SHP77 treated with DMSO at 0.1 percent for 48 hours (cell line): ENCODE measurements at regions not wholly inside any gene's neighbourhood (a gene's known extent, or its start where the extent isn't known, plus 50 kb on each side); places are given as distances from the start of the nearest gene placed in this dataset.

Experiments
- DNase-seq: peaks from one replicate; lab custom pipeline; 2025; lab: John Stamatoyannopoulos, UW

DNA sequence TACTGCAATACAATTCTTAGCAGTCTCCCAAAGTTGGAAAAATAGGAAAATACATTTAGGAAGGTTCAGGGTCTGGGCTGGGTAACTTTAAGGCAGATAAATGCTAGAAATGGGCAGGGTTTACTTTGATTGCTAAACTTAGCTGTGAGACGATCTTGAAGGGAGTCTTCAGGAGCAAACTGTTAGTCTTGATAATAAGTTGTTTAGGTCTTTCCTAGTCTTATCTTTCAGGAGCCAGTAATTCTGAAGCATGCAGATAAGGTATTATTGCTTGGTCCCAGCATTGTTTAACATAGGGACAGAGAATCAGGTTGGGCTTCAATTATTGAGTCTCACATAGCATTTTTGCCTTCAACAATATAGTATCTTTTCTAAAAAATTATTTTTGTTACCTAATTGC is 262.4 kb upstream of the MIR17HG start:
- no peak for DNase-seq

DNA sequence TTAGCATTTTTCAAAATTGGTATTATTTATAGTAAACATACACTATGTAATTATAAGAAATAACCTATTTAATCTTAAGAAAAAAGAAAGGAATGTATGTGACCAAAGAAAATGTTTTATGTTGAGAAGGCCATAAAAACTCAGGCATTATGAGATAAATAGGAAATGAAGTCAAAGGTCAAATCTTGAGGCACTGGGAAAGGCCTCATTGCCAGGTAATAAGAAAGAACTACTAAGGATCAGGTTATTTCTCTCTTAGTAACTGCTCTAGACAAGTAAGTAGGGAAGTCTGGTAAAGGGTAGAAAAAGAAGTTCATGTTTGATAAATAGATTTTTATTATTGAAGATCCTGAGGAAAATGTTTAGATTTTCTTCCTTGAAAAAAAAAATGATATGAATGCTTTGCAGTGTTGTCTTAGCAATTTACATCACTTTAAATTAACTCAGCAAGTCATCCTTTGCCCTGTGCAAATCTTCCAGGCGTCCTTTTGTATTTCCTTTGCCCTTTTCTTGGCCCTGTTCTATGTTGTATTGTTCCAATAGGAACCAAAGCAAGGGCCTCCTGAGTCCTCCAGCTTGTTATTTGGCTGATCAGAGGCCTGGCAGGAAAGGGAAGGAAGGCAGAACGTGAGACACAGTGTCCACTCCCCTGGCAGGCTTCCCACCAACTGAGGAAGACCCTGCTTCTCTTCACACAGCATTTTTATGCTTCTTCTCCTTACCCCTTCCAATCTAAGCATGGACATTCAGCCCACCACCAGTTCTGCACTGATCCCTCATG is 260.4 kb upstream of the MIR17HG start:
- no peak for DNase-seq

DNA sequence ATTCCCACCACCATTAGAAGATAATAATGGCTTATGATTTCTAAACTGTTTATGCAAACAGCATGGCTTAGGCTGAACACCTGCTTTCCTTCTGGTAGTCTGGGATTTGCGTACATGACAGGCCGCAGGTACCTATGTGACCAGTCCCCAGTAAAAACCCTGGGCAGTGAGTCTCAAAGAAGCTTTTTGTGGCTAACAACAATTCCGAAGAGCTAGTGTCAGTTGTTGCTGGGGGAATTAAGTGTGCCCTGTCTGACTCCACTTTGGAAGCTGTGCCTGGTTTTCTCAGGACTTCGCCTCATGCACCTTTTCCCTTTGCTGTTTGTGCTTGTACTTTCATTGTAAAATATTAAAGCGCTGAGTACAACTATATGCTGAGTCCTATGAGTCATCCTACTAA is 250.2 kb upstream of the MIR17HG start:
- DNase-seq = no peak

DNA sequence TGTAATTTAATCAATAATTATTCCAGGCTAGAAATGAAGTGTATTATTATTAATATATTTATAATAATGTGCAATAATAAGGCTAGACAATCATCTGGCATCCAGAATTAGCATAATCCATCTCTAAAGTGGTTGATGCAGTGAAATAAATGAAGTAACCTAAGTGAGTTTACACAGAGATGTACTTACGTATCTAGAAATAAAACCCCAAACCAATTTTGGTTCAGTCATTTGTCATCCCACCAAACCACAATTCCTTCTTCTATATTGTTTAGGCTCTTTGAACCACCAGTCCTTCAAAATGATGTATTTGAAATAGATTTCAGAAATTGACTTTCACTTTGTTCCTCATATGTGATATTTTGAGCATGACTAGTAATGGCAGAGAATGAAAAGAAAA is 247.6 kb upstream of the MIR17HG start:
- no peak for DNase-seq

DNA sequence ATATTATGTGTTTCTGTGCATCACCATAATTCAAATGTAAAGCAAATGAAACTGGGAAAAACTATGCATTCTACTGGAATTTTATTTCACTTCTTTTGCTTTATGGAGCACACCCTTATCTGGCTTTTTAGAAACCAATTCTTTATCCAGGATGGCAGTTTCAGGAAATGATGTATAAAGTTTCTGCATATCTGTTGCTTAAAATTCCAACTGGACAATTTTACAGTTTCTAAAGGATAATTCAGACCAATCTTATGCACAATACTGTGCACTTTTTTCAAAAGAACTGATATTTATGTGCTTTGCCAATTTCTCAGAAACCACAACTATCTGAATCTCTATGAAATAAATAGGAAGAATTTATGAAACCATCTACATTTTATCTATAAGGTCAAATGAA is 246.5 kb upstream of the MIR17HG start:
- DNase-seq = no peak

DNA sequence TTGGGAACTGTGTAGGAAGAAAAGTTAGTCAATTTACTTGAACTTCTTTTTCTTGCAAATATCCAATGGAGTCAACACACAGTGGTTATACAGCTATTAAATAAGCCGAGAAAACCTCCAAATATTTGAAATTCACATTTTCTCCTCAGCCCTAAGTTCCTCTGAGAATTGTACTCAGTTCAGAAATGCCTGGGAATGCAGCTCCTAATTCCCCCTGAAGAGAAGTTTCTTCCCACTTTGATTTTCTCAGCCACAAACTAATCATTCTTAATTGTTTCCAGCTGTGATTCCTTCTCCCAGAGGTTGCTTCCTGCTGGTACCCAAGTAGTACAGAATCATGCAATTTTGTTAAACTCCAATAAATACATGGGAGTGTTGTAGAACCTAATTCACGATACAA is 246.1 kb upstream of the MIR17HG start:
- no peak for DNase-seq

DNA sequence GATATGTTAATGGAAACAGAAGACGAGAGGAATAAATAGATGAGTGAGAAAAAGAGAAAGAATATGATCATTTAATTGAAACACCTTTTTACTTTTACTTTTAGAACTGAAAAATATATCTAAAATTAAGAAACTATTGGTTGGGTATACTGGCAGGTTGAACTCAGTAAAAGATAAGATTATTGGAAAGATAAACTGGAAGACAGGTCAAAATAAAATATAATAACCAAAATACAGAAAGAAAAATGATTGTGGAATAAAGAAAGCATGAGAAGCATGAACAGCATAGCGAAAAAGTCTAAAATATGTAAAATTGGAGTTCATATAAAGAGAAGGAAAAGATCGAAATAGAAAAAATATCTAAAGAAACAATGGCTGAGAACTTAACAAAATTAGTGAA is 242.2 kb upstream of the MIR17HG start:
- DNase-seq = no peak

DNA sequence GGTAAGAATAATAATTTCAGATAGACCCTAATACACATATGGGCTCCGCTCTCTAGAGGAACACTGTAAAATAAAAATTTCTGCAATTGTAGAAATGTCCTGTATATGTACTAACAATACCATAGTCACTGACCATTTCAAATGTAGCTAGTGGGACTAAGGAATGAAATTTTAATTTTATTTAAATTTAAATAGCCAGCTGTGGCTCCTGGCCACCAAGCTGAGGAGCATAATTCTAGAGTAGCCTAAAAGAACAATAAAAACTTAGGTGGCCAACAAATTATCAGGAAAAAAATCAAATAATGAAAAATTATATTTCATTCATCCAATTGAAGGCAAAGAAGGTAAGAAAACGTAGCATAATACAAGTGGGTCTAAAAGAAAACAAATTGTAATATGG is 240.9 kb upstream of the MIR17HG start:
- DNase-seq = no peak

DNA sequence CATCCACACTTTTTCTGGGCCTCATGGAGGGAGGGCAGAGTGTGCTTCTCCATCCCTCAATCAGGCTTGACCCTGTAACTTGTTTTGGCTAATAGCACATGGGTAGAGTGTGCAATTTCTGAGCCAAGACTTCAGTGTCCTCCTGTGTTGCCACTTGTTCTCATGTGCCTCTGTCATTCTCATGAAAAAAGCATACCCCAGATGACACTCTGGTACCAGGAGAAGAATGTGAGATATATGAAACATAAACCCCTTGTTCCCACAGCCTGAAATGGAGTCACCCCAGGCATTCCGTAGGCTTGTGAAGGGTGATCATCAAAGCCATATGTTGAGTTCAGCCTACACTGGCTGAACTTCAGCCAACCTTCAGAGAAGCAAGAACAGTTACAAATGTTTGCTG is 239.2 kb upstream of the MIR17HG start:
- DNase-seq = no peak

DNA sequence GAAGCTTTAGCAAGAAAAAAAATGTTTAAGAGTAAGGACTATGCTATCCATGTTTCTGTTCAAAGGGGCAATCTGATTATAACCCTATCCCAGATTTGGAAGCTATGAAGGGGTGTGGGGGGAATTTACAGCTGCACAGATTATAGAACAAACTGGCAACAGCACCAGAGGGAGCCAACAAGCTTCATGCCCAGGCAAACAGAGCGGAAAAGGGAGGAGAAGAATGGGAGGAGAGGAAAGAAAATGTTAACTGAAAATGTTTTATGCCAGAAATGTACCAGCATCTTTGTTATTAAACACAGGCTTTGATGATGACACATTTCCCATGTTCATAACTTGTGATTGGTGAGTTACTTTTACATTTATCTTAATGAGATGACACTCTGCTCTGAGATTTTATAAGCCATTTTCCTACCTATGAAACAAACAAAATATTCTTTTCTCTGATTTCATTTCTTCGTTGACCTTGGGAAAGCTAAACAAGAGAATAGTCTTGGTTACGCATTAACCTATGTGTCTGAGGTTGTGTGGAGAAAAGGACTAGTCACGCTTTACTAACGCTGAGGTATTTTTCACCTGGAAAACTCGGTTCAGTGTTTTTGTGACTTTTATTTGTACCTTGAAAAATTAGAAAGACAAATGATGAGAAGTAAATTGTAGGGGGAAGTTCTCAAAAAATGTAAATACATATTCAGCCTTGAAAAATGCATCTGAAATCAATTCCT is 235.8 kb upstream of the MIR17HG start:
- no peak for DNase-seq

DNA sequence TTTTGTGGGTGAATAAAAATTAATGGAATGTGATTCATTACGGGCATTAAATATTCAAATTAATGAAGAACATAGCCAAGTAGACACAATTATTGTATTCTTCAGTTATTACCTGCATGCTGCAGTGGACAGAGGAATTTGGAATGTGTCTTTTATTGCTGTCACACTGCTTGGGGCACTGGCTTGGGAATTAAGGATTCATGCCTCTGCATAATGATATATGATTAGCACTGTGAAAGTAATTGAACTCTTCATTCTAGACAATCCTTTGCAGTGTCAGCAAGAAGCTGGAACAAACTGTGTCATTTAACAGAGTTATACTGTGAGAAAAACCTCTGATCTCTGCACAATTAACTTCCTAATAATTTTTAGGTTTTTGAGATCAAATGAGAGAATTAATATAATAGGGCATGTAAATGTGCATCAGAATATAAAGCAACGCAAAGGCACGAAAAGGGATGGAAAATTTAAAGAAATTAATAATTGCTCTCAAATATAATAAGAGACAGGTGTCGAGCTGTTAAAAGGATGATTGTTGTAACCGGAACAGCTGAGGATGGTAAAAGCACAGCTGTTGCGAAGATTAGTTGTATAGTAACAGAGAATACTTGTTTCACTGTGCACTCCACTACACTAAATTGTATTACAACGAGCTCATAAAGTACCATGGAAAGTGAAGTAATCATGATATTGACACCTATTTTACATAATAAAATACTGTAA is 235.1 kb upstream of the MIR17HG start:
- DNase-seq = no peak

DNA sequence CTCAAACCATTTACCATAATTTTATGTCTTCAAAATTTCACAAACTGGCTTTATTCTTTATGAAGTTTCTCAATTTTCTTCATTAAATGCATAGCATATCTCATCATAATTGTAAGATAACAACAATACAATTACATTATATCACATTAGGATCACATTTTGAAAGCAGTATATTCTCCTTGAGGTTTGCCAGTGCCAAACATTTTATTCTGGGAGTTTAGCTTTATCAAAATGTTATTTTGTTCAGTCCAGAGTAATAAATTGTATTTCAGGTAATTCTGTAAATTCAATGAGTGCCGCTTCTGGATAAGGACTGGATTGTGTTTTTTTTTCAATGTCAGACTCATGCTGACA is 234.6 kb upstream of the MIR17HG start:
- no peak for DNase-seq

DNA sequence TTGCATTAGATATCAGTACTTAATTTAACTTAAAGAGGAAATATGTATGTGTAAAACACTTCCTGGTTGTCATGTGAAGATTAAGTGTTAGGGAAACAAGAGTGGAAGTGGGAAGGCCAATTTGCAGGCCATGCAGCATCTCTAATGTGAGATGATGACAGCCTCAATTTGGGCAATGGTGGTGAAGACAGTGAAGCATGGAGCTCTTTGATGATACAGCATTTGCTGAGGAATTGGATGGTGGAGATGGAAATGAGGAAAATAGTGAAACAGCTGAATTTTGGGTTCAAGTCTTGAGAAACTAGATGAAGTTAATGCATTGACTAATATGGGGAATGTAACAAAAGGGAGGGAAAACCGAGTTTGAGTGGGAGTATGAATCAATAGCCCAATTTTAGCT is 231.7 kb upstream of the MIR17HG start:
- no peak for DNase-seq

DNA sequence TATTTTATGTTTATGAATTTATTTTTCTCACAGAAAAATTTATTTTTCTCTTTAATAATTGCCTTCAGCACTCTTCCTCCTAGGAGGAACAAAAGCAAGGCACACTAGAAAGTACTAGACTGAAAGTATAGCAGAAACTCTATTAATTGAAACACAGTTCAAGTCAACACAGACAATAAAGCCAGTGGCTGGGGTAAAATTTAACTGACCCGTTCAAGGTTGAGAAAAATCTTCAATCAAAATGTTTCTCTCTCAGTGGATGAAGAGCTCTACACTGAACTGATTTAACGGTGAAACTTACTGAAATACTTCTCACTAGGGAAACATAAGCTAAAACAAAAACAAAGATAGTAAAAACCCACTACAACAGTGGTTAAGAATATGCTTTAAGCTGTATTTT is 230.1 kb upstream of the MIR17HG start:
- no peak for DNase-seq

DNA sequence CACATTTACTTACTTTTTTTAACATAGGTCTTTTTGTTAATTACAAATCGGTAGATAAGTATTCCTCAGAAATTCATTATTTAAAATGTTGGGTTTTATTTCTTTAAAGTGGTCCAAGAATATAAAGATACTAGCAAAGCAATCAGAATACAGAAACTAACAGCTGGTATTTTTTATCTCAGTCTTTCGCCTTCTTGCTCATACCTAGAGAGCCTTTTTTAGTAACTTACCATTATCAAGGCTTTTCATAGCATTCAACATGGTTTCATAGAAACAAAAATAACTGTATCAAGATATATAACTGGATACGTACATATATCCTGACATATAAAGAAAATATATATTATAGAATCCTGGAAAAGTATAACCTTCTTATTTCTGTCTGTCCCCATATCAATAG is 227.8 kb upstream of the MIR17HG start:
- no peak for DNase-seq

DNA sequence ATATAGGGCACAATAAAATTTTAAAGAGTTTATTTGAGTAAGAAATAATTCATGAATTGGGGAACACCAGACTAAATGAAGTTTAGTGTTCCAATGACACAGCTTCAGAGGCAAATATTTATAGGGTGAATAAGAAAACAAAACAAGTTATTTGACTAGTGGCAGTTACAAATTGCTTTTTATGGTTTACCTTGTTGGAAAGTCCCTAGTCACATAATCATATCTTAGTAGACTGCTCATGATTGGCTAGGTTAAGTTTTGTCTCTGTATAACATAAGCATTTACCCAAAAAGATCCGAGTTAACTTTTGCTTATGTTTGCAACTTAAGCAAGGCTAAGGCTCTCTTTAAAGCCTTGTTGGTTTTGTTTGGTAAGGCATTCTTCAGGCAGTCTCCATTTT is 224.7 kb upstream of the MIR17HG start:
- no peak for DNase-seq

DNA sequence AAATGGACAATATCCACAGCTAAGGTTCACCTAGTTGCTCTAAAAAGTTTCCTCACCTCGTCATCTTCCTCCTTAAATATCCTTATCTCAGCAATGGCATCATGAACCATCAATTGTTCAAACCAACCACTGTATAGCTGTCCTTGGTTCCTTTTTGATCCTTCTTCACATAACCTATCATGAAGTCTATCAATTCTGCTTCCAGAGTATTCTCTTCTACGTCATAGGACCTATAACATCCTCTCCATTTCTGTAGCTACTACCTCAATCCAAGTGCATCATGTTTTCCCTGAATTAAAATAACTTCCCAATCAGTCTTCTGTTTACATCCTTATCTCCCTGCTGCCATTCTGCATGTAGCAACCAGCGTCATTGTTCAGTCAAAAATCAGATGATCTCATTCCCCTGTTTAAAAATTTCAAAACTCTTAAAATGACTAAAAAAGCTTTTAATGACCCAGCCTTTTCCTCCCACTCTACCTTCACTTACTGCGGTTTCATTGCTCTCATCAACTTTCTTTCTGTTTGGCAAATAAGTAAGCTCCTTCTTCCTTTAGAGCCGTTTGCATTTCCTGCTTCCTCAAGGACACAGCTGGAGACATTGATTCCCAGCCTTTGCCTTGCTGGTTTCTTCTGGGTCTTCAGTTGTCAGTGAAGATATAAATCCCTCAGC is 223.9 kb upstream of the MIR17HG start:
- no peak for DNase-seq

DNA sequence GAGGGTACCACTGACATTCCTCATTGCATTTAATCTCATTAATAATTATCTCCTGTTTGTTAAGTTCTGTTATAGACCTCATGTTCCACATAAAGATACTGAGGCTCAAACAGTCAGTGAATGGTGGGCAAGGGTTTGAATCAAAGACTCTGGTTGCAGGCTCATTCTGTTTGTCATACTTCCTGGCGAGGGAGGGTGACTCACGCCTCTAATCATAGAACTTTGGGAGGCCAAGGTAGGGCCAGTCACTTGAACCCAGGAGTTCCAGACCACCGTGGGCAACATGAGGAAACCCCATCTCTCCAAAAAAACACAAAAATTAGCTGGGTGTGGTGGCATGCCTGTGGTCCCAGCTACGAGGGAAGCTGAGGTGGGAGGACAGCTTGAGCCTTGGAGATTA is 220.7 kb upstream of the MIR17HG start:
- DNase-seq = no peak

DNA sequence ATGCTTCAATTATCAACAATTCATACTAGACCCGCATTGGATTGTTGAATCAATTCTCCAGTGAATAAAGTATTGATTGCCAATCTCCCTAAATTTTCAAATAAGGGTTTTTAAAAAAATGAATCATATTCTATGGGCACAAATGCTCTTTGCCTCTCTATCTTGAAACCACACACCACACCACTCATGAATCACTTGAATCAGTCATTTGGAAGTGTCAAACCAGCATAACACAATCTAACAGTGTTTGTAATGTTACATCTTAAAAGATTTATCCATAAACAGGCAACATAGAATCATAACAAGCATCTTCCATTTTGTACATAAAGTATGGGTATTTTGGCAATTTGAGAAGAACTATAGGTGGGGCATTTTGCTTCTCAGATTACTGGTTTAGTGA is 219.5 kb upstream of the MIR17HG start:
- DNase-seq = no peak

DNA sequence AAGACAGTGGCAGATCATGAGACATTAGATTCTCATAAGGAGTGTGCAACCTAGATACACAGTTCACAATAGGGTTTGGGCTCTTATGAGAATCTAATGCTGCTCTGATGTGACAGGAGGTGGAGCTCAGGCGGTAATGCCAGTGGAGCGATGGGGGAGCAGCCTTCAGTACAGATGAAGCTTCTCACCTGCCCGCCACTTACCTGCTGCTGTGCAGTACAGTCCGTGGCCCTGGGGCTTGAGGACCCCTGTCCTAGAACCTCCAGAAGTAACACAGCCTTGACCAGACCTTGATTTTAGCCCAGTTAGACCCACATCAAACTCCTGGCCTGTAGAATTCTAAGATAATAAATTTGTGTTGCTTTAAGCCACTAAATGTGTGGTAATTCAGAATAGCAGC is 215.1 kb upstream of the MIR17HG start:
- DNase-seq = no peak

DNA sequence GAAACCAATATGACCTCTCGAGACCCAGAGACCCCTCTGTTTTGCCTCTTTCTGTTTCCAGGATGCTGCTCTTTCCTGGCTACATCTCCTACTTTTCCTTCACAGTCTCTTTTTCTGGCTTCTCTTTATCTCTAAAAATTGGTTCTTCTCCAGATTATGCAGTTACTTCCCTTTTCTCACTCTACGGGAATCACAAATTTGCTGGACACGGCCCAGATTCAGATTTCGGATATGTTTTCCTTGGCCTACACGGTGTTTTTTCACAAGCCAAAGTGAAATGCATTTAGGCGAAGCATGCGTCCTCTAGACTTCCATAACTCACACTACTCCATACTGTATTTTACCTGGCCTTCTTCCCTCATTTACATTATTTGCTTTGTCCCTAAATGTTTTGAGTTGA is 214.7 kb upstream of the MIR17HG start:
- DNase-seq = no peak

DNA sequence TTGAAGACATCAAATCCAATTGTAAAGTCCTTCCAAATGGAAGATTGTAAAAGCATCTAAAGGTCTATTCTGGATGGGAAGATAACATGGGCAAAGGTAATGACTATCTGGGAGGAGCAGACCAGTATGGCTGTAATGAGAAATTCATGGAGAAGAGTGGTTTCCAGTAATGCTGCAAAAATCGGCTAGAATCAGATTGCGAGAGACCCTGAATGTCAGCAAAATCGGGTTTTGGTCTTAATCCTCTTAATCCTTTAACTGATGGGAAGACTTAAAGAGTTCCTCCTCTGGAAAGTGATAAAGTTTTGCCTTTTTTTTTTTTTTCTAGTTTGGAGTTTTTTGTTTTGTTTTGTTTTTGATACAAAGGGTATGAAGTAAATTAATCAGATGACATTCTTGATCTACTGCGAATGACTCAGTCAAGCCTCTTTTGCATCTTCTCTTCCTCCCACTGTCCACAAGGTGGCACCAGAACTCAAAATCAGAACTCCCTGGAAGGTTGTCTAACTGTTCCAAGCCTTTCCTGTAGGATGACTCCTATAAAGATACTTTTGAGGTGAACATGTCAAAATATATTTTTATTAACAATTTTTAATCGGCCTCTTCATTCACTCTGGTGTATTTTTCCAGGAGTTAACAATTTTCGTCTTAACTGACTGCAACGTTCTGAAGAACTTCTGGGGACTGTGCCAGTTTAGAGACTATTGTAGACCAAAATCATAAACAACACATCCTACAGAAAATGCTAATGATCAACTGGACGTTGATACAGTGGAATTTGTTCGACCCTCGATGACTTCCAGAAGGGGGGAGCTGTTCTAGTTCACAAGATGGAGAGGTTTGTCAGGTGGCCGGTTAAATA is 213.3 kb upstream of the MIR17HG start:
- DNase-seq = peak; percentile 67
